Left hindlimb (tissue), 1 donor: ENCODE measurements at regions not wholly inside any gene's neighbourhood (a gene's known extent, or its start where the extent isn't known, plus 50 kb on each side); places are given as distances from the start of the nearest gene placed in this dataset.

Source experiments
- DNase-seq: peaks from one replicate; pipeline ENCODE4 v3.0.0-alpha.2; 2018

GRCh38 chr5:89904442-89904841 lies 505.1 kb downstream of the CETN3 start:
- DNase-seq, result no peak

- peak; percentile 25 for DNase-seq
Observed at GRCh38 chr5:89901983-89902382, 507.6 kb downstream of the CETN3 start.

DNA sequence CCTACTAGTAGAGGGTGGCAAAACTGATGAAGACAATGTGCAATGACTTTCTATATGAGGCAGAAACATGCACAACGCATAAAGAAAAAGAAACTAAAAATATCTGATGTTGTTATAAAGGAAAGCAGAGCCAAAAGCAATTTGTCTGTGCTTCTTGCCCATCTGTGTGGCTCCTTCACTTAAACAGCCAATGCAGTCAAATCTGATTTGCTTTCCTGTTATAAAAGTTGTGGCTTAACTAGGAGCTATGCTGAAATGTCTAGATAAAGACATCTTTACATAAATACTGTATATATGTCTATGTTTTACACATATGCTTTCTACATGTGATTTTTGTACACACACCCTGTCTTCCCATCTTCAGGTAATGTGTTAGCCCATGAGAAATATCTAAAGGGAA lies 508.2 kb downstream of the CETN3 start:
- no peak for DNase-seq

DNA sequence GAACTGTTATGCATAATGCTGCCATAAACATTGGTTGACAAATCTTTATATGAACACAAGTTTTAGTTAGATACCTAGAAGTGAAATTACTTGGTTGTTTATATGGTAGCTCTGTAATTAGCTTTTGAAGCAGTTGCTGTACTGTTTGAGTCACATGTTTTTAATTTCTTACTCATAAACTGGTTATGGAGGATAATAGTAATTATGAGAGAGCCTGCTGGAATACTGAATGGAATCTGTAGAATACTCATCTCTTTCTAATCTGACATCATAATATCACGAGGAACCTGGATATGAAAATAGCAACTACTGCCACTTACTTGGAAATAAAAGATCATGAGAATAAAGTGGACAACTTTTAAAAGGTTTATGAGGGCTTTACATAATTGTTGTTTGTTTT lies 509.2 kb downstream of the CETN3 start:
- no peak for DNase-seq

- DNase-seq, result no peak
Observed at GRCh38 chr5:89899559-89899958, 510.0 kb downstream of the CETN3 start.

- no peak for DNase-seq
Observed at GRCh38 chr5:89893546-89893945, 516.0 kb downstream of the CETN3 start.

DNA sequence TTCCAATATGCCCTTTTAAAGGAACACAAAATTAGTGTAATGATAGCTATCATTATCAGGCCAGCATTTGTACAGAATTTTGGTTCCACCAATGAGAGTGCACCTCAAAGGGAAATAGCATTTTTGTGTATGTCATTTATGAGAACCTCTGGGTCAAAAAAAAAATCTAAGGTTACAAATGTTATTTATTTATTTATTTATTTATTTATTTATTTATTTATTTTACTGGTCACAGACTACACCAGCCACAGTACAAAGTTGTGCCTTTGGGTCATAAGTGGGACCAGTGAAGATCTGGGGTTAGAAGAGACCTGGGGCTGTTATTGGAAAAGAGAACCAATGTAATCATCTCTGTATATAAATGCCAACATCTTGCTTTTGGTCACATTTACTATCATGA lies 523.9 kb downstream of the CETN3 start:
- DNase-seq, result no peak

DNA sequence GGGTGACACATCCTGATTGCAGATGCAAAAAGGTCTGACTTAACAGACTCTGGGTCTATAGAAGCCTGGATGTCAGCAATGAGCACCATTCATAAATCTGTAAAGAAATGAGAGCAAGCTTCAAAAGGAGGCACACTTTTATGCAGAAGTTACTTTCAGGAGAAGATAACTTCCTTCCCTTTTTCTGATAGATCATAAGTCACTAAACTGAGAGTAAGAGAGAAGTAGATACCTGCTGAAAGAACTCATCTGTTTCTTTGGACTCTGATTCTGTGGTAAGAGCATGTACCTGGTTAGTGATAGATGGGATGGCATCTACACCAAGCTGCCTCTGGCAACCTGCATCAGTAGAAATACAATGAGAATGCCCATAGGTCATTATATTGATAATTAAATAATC lies 525.6 kb downstream of the CETN3 start:
- DNase-seq, result no peak

DNA sequence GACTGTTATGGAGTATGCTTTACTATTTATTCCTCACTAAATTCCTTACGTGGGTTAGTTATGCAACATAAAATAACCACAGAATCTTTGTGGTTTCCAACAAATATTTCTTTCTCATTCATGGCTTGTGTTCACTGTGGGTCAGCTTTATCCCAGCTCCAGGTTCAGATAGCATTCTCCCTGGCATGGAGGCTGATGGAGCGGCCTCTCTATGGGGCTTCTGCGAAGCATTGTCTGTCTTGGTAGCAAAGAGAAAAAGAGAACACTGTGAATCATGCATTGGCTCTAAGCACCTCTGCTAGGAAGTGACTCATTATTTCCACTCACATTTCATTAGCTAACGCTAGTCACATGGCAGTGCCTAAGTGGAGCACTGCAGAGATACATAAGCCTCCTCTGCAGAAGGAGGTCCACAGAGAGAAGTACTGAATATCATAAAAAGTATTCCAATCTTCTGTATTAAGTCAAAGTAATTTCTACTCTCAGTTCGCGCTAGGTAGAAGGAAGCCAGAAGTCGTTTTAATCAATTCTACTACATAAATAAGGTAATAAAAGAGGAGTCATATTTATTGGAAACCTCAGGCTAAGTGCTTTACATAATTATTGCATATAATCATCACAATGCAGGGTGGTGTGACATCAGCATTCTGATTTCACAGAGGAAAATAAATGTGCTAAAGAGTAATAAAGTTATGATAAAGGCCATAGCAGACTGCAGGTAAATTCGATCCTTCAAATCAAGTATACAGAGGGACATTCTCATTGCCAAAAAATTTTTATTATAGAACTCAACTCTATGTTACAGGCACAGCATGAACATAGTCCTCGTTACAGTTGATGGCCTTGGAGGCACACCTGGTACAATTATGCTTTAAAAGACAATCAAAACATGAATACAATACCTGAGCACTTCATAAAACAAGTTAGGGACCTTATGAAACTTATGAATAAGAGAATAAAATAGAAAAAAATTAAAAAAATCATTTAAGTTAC lies 531.1 kb downstream of the CETN3 start:
- DNase-seq, result peak; percentile 25

DNA sequence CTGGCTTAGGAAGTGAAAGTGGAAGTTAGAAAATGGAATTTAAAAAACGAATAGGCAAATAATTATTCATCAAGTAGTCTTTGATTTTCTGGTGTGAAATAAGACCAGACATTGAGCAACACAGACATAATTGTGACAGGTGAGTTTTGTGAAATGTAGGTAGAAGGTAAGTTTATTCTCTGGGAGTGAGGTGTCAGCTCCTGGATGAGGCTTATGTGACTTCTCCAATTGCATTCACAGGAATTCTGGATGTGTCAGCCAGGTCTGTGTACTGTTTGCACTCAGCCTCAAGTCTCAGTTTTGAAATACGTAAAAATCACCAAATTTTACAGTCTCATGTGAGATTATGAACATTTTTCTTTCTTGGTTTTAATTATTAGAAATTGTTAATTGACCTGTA lies 537.6 kb downstream of the CETN3 start:
- no peak for DNase-seq

- DNase-seq, result no peak
Observed at GRCh38 chr5:89869346-89869745, 540.2 kb downstream of the CETN3 start.

DNA sequence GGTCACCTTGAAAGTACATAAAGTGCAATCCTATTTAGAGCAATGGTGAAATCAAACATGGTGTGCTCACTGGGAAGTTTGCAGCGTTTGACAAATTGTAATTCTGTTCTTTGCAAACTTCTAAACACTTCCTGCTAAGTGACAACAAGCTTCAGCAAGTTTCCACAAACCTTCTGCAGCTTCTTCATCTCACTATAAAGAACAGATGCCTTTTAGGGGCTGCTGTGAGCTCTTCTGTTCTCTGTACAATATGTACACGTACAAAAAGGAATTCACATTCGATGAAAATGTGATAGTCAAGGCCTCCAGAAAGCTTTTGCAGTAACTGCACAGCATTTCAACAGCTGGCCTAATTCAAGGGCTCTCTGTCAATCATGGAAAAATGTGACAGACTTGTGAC lies 543.1 kb downstream of the CETN3 start:
- no peak for DNase-seq

DNA sequence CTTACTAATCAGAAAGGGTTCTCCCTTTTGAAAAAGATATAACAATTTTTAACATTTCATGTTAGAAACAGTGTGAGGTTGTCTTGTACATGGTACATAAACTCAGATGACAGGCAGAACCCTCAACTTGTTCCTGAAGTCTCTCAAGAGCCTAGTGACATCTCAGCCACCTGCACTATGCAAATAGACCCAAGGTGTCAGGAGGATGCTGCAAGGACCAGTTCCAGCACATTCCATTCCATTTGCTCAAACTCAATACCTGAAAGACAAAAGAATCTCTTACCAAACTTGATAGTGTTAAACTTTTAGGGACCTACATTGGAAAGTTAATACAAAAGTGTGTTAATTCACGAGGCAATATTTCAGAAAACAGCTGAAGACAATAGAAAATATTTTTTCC lies 544.6 kb downstream of the CETN3 start:
- DNase-seq, result no peak

DNA sequence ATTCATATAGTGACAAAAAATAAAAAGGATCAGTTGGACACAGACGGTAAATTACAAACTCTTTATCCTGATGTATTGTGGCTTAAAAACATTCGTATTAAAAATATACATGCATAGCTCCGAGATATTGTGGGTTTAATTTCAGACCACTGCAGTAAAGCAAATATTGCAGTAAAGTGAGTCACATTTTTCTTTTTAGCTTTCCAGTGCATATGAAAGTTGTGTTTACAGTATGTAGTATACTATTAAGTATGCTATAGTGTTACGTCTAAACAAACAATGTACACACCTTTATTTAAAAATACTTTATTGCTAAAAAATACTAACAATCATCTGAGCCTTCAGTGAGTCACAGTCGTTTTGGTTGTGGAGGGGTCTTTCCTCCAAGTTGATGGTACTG lies 551.8 kb downstream of the CETN3 start:
- DNase-seq, result no peak

DNA sequence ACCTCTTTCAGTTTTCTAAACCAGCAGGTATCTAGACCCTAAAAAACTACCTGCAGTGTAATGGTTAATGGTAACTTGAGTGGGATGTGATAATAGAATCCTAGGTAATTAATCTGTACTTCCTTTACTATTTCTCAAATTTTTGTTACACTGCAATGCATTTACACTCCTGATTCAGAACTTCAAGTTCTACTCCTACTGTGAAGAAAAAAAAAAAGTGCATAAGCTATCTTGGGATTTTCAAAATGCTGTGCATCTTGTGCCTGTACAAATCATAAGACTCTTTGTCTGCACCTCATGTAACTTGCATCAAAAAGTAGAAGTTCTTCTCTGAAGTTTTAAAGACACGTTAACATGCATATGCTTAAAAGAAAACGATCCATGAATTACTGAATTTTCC lies 554.1 kb downstream of the CETN3 start:
- DNase-seq, result no peak

- DNase-seq, result no peak
Observed at GRCh38 chr5:89851911-89852310, 557.6 kb downstream of the CETN3 start.

DNA sequence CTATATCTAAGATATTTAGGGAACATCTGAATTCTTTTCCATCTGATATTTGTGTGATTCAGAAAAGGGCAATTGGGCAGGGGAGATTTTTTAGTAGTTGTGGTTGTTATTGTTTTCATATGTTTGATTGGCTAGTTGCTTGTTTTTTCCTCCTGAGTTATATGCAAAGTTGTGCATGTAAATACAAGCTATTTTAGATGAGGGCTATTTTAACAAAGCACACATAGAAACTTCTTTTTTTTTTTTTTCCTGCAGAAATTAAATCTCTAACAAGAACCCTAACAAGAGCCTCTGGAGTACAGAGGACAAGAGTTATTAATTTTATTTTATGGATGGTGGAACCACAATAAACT lies 559.1 kb downstream of the CETN3 start:
- no peak for DNase-seq

GRCh38 chr5:89849830-89850512 lies 559.6 kb downstream of the CETN3 start:
- DNase-seq, result no peak

DNA sequence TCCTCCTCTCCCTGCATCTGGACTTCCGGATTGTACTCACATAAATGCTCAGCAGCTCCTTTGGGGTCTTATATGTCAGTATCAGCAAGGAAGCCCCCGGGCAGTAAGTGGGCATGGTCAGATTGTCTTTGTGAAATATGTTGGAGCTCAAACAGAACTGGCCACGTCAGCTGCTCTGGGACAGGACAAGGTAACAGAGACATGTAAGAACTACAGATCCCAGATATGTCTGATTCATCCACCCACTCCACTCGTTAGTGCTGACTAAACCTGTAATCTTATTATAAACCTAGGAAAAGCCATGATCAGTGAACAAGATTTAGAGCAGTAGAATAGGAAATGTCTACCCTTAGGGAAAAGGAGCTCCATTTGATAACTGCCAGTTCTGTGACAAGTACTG lies 561.8 kb downstream of the CETN3 start:
- no peak for DNase-seq

GRCh38 chr5:89844548-89844947 lies 565.0 kb downstream of the CETN3 start:
- DNase-seq, result no peak

- no peak for DNase-seq
Observed at GRCh38 chr5:89842531-89842930, 567.0 kb downstream of the CETN3 start.

DNA sequence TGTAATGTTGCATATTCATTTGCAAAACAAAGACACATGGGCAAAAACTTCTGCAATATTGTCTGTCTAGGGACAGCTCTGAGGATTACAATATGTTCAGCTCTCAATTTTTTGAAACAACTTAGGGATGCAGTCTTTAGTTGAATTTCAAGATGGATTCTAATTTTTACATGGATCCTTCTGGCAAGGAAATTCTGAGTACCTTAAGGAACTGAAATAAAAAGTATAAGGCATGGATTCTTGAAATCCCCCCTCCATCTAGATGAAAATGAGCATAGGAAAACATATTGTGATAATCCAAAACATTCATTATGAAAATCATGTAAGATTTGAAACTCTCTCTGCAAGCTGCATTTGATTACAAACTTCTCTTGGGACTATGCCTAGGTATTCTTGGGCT lies 568.6 kb downstream of the CETN3 start:
- no peak for DNase-seq

GRCh38 chr5:89830691-89831090 lies 578.9 kb downstream of the CETN3 start:
- no peak for DNase-seq

DNA sequence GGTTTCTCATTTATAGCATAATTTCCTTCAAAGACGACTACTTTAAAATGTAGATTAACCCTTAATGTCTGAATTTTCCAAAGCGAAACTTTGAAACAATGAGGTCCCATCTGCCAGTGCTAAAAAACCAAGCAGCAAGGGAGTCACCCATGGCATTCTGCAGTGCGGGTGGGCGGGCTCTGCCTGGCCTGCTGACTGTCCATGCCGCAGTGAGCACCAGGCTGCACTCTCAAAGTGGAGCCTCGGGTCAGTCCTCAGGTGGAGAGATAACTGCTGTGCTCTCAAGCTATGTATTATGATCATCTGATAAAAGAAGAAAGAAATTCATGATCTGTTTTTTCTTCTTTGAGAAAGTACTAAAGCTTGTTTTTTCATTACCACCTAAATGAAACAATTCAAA lies 581.6 kb downstream of the CETN3 start:
- no peak for DNase-seq
